ENCODE measurements at regions not wholly inside any gene's neighbourhood (a gene's known extent, or its start where the extent isn't known, plus 50 kb on each side); places are given as distances from the start of the nearest gene placed in this dataset.

DNA sequence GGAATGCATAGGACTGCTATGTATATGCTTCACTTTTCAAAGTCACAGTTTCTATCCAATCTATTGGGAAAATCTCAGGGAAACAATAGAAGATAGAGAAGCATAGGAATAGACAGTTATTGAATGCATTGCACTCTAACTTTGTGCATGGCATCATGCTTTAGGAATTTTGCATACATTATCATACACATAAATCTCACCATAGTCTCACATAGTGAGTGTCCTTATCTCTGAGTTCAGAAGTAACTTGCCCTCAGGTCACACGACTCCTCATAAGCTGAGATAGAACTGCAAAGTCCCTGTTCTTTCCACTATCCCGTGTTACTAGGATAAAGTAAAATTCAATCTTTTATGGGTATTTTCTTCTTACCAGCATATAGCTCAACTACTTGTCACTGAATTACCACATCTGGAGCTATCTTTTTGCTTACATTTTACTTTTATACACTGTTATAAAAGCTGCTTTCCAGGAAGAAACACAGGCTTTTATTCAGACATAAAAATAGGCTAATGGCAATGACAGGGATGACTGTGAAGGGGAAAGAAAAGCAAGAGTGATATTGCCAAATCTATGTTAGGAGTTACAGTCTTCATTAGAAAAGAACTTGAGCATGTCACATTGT, 666.9 kb downstream of the XIRP2 start:
- Mint-ChIP-seq H3K36me3 (ENCODE audit: insufficient read depth in 2 of 2) (no peaks in the 10 kb centered on the region), H3K9me3 (peaks cover 0 to 2% of the 10 kb centered on the region in 2 donors), H3K27me3 (ENCODE audit: low read depth) (no peaks in the 10 kb centered on the region), H3K4me1 (ENCODE audit: low read depth) (no peaks in the 10 kb centered on the region), H3K27ac (no peak overlapping the region), H3K4me3 (no peak overlapping the region)
- no peak for DNase-seq
- ATAC-seq (replicated peaks in 1 of 2) = no peak

DNA sequence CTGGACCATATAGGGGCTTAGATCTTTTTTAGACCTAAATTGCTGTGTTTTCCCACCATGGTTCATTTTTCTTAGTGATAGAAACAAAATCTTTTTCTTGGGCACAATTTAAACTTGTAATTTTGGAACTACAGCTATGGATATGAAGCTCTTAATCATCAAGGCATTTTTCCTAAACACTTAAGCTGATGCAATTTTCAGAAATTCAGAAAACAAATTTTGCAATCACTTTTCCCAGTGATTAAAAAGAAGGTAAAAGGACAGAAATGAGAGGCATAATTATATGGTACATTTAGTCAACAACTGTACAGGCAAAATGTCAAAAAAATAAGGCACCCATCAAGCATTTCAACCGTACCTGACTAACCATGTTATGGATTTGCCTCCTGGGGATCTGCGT, 665.4 kb downstream of the XIRP2 start:
- H3K27me3 Mint-ChIP-seq (ENCODE audit: low read depth) = no peaks in the 10 kb centered on the region
- ATAC-seq (replicated peaks in 1 of 2) (no peak), DNase-seq (no peak)
- H3K27ac Mint-ChIP-seq = no peak overlapping the region
- H3K4me3 Mint-ChIP-seq = no peak overlapping the region
- peaks cover 0 to 2% of the 10 kb centered on the region in 2 donors for H3K9me3 Mint-ChIP-seq
- H3K36me3 Mint-ChIP-seq (ENCODE audit: insufficient read depth in 2 of 2) = no peaks in the 10 kb centered on the region
- no peaks in the 10 kb centered on the region for H3K4me1 Mint-ChIP-seq (ENCODE audit: low read depth)

DNA sequence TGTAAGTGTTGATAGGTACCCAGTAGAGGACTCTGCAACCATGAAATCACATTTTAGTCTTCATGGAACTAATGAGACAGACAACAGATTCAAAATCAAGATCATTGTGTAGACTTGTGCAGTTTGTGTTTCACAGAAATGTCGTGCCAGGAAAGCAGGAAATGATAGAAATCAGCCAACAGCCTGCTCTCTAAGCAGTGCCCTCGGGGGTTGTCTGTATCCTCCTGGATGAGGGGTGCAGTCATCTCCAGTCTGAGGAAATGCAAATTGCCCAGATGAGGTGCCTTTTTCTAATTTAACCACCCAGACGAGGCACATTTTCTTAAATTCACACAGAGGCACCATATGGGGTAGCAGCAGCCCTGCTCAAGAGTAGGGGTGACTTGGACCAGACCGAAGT, 663.1 kb downstream of the XIRP2 start:
- Mint-ChIP-seq H3K27ac (no peak overlapping the region), H3K36me3 (ENCODE audit: insufficient read depth in 2 of 2) (no peaks in the 10 kb centered on the region), H3K4me3 (no peak overlapping the region), H3K27me3 (ENCODE audit: low read depth) (no peaks in the 10 kb centered on the region), H3K9me3 (peaks cover 0 to 2% of the 10 kb centered on the region in 2 donors), H3K4me1 (ENCODE audit: low read depth) (no peaks in the 10 kb centered on the region)
- ATAC-seq (replicated peaks in 1 of 2) (no peak), DNase-seq (no peak)

DNA sequence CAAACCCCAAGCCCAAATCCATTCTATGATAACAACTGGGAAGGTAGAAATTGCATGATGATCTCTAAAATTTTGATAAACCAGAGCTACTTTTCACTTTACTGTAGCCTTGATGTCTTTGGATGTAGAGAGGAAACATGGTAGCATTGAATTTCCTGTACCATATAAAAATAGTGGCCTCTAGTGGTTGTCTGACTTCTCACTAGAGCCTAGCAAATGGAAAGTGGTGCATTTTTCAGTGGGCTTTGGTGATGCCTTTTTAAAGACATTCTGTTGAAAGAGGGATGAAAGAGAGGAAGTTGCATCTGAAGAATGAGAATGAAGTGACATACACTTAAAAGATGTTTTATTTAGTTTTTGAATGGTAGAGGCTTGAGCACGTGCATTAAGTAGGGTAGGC, 662.2 kb downstream of the XIRP2 start:
- Mint-ChIP-seq H3K4me1 (ENCODE audit: low read depth) (no peaks in the 10 kb centered on the region), H3K9me3 (peaks cover 0 to 2% of the 10 kb centered on the region in 2 donors), H3K27me3 (ENCODE audit: low read depth) (no peaks in the 10 kb centered on the region), H3K27ac (no peak overlapping the region), H3K36me3 (ENCODE audit: insufficient read depth in 2 of 2) (no peaks in the 10 kb centered on the region), H3K4me3 (no peak overlapping the region)
- no peak for DNase-seq
- no peak for ATAC-seq (replicated peaks in 1 of 2)

GRCh38 chr2:167548396-167548795, 660.1 kb downstream of the XIRP2 start:
- Mint-ChIP-seq H3K4me1 (ENCODE audit: low read depth) (no peaks in the 10 kb centered on the region), H3K9me3 (peaks cover 0 to 2% of the 10 kb centered on the region in 2 donors), H3K27ac (no peak overlapping the region), H3K4me3 (no peak overlapping the region), H3K36me3 (ENCODE audit: insufficient read depth in 2 of 2) (no peaks in the 10 kb centered on the region), H3K27me3 (ENCODE audit: low read depth) (no peaks in the 10 kb centered on the region)
- ATAC-seq (replicated peaks in 1 of 2) (no peak), DNase-seq (no peak)

GRCh38 chr2:167544602-167545001, 656.3 kb downstream of the XIRP2 start:
- no peaks in the 10 kb centered on the region for H3K36me3 Mint-ChIP-seq (ENCODE audit: insufficient read depth in 2 of 2)
- H3K4me1 Mint-ChIP-seq (ENCODE audit: low read depth) = no peaks in the 10 kb centered on the region
- no peaks in the 10 kb centered on the region for H3K27me3 Mint-ChIP-seq (ENCODE audit: low read depth)
- no peak overlapping the region for H3K4me3 Mint-ChIP-seq
- no peaks in the 10 kb centered on the region for H3K9me3 Mint-ChIP-seq
- no peak for ATAC-seq (replicated peaks in 1 of 2)
- no peak for DNase-seq
- no peak overlapping the region for H3K27ac Mint-ChIP-seq

DNA sequence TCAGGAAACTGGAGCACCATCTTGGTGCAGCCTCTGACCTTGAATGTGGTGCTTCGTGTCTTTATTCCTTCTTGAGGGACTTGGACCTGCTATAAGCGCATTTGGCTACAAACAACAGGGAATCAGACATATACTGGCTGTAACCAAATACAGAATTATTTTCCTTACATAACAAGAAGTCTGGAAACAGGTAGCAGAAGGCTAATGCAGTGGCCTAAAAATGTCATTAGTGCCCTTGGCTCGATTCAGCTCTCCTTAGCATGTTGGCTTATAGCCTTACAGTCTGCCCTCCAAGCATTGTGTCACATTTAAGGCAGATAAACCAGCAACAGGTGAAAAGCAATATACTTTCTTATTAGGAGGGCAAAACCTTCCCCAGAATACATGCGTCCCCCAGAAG, 655.4 kb downstream of the XIRP2 start:
- Mint-ChIP-seq H3K9me3 (no peaks in the 10 kb centered on the region), H3K4me3 (no peak overlapping the region), H3K36me3 (ENCODE audit: insufficient read depth in 2 of 2) (no peaks in the 10 kb centered on the region), H3K27ac (no peak overlapping the region), H3K27me3 (ENCODE audit: low read depth) (no peaks in the 10 kb centered on the region), H3K4me1 (ENCODE audit: low read depth) (no peaks in the 10 kb centered on the region)
- DNase-seq (no peak), ATAC-seq (replicated peaks in 1 of 2) (no peak)

DNA sequence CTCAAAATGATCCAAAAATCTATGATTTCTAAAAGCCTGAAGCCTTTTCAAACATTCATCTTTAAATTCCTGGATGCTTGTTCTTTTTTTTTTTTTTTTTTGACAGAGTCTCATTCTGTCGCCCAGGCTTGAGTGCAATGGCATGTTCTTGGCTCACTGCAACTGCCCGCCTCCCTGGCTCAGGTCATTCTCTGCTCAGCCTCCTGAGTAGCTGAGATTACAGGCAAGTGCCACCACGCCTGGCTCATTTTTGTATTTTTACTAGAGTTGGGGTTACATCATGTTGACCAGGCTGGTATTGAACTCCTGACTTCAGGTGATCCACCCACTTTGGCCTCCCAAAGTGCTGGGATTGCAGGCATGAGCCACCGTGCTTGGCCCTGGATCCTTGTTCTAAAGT, 649.5 kb downstream of the XIRP2 start:
- ATAC-seq (replicated peaks in 1 of 2) (no peak), DNase-seq (no peak)
- peaks cover 0 to 2% of the 10 kb centered on the region in 2 donors for H3K9me3 Mint-ChIP-seq
- H3K27me3 Mint-ChIP-seq (ENCODE audit: low read depth) = no peaks in the 10 kb centered on the region
- H3K4me3 Mint-ChIP-seq = no peak overlapping the region
- H3K4me1 Mint-ChIP-seq (ENCODE audit: low read depth) = no peaks in the 10 kb centered on the region
- H3K36me3 Mint-ChIP-seq (ENCODE audit: insufficient read depth in 2 of 2) = no peaks in the 10 kb centered on the region
- H3K27ac Mint-ChIP-seq = no peak overlapping the region

DNA sequence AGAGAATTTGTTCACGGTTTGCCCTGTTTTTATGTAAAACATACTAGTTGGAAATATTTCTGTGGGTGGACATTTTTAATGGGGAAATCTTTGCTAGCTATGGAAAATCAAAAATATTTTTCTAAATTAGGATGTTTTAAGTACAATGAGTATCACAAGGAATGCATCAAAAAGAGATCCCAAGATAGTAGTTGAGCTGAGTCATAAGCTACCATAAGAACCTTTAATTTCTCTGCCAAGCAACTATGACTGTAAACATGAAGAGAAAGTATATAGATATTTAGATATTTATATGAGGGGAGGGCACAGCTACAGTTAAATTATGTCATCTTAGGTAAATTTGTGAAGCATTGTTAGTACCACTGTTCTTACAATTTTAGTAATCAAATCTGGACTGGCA, 646.2 kb downstream of the XIRP2 start:
- Mint-ChIP-seq H3K4me1 (ENCODE audit: low read depth) (no peaks in the 10 kb centered on the region), H3K9me3 (peaks cover 0 to 4% of the 10 kb centered on the region in 2 donors), H3K36me3 (ENCODE audit: insufficient read depth in 2 of 2) (no peaks in the 10 kb centered on the region), H3K27ac (no peak overlapping the region), H3K27me3 (ENCODE audit: low read depth) (no peaks in the 10 kb centered on the region), H3K4me3 (no peak overlapping the region)
- DNase-seq = no peak
- no peak for ATAC-seq (replicated peaks in 1 of 2)

DNA sequence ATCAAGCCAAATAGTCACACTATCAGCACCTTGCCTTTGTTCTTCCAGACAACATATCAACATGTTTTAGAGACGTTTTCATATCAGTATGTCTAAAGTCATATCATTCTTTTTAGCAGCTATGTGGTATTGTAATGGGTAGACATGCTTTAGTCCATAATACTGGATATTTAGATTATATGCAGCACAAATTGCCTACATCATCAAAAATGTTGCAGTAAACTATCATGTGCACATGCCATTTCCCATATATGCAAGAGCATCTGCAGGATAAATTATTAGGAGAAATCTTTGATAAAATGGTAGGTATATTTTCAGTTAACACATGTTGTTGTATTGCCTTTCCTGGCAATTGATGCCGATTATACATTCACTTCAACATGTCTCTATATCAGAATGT, 636.5 kb downstream of the XIRP2 start:
- H3K36me3 Mint-ChIP-seq (ENCODE audit: insufficient read depth in 2 of 2) = no peaks in the 10 kb centered on the region
- no peak for ATAC-seq (replicated peaks in 1 of 2)
- DNase-seq = no peak
- H3K9me3 Mint-ChIP-seq = peaks cover 0 to 5% of the 10 kb centered on the region in 2 donors
- no peaks in the 10 kb centered on the region for H3K27me3 Mint-ChIP-seq (ENCODE audit: low read depth)
- H3K4me1 Mint-ChIP-seq (ENCODE audit: low read depth) = no peaks in the 10 kb centered on the region
- no peak overlapping the region for H3K4me3 Mint-ChIP-seq
- no peak overlapping the region for H3K27ac Mint-ChIP-seq

GRCh38 chr2:167510071-167510759, 621.9 kb downstream of the XIRP2 start:
- DNase-seq = no peak
- Mint-ChIP-seq H3K4me3 (no peak overlapping the region), H3K27ac (no peak overlapping the region), H3K27me3 (ENCODE audit: low read depth) (no peaks in the 10 kb centered on the region), H3K36me3 (ENCODE audit: insufficient read depth in 2 of 2) (no peaks in the 10 kb centered on the region), H3K9me3 (no peaks in the 10 kb centered on the region), H3K4me1 (ENCODE audit: low read depth) (no peaks in the 10 kb centered on the region)
- no peak for ATAC-seq (replicated peaks in 1 of 2)

- H3K36me3 Mint-ChIP-seq (ENCODE audit: insufficient read depth in 2 of 2) = no peaks in the 10 kb centered on the region
- H3K27ac Mint-ChIP-seq = no peak overlapping the region
- DNase-seq (no peak), ATAC-seq (replicated peaks in 1 of 2) (no peak)
- no peaks in the 10 kb centered on the region for H3K9me3 Mint-ChIP-seq
- H3K27me3 Mint-ChIP-seq (ENCODE audit: low read depth) = no peaks in the 10 kb centered on the region
- H3K4me1 Mint-ChIP-seq (ENCODE audit: low read depth) = no peaks in the 10 kb centered on the region
- no peak overlapping the region for H3K4me3 Mint-ChIP-seq
Observed at GRCh38 chr2:167509586-167509985, 621.3 kb downstream of the XIRP2 start.

GRCh38 chr2:167508709-167509108, 620.4 kb downstream of the XIRP2 start:
- H3K4me3 Mint-ChIP-seq = no peak overlapping the region
- no peaks in the 10 kb centered on the region for H3K27me3 Mint-ChIP-seq (ENCODE audit: low read depth)
- DNase-seq (no peak), ATAC-seq (replicated peaks in 1 of 2) (no peak)
- no peaks in the 10 kb centered on the region for H3K4me1 Mint-ChIP-seq (ENCODE audit: low read depth)
- no peak overlapping the region for H3K27ac Mint-ChIP-seq
- peaks cover 0 to under 1% of the 10 kb centered on the region in 2 donors for H3K9me3 Mint-ChIP-seq
- H3K36me3 Mint-ChIP-seq (ENCODE audit: insufficient read depth in 2 of 2) = no peaks in the 10 kb centered on the region

DNA sequence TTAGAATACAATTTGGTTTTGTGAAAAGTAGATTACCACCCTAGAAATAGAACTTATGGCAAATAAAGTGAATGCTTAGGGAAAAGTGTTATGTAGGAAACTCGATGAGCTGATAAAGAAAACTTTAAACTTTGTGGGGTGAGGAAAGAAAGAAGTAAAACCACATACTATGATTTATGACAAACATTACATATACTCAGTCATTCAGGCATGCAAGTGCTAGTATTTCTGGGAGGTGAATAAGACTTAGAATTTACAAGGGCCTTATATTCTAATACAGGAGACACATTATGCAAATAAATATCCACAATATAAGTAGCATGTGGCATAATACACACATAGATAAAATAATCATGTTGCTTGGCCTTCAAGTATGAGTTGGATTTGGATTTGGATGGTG, 618.1 kb downstream of the XIRP2 start:
- Mint-ChIP-seq H3K9me3 (peaks cover 1 to 2% of the 10 kb centered on the region in 2 donors), H3K4me1 (ENCODE audit: low read depth) (no peaks in the 10 kb centered on the region), H3K36me3 (ENCODE audit: insufficient read depth in 2 of 2) (no peaks in the 10 kb centered on the region), H3K4me3 (no peak overlapping the region), H3K27ac (no peak overlapping the region), H3K27me3 (ENCODE audit: low read depth) (no peaks in the 10 kb centered on the region)
- no peak for ATAC-seq (replicated peaks in 1 of 2)
- no peak for DNase-seq
